ENCODE measurements at regions not wholly inside any gene's neighbourhood (a gene's known extent, or its start where the extent isn't known, plus 50 kb on each side); places are given as distances from the start of the nearest gene placed in this dataset.

- Mint-ChIP-seq H3K4me1 (ENCODE audit: unreplicated experiment) (no peaks in the 10 kb centered on the region), H3K27me3 (ENCODE audit: unreplicated experiment) (no peaks in the 10 kb centered on the region), H3K36me3 (ENCODE audit: unreplicated experiment) (no peaks in the 10 kb centered on the region), H3K27ac (ENCODE audit: unreplicated experiment) (no peak overlapping the region), H3K9me3 (ENCODE audit: unreplicated experiment) (no peaks in the 10 kb centered on the region), H3K4me3 (ENCODE audit: unreplicated experiment) (no peak overlapping the region)
- TF ChIP-seq CTCF (IDR thresholded peaks at IDR 0.05): no peak
- no peak for DNase-seq (ENCODE audit: extremely low spot score, unreplicated experiment)
These were observed 347.5 kb downstream of the SLCO4C1 start for GRCh38 chr5:101948615-101949014.

- no peak for DNase-seq (ENCODE audit: extremely low spot score, unreplicated experiment)
- no peak overlapping the region for H3K27ac Mint-ChIP-seq (ENCODE audit: unreplicated experiment)
- H3K9me3 Mint-ChIP-seq (ENCODE audit: unreplicated experiment): no peaks in the 10 kb centered on the region
- no peak overlapping the region for H3K4me3 Mint-ChIP-seq (ENCODE audit: unreplicated experiment)
- no peaks in the 10 kb centered on the region for H3K36me3 Mint-ChIP-seq (ENCODE audit: unreplicated experiment)
- no peaks in the 10 kb centered on the region for H3K27me3 Mint-ChIP-seq (ENCODE audit: unreplicated experiment)
- no peaks in the 10 kb centered on the region for H3K4me1 Mint-ChIP-seq (ENCODE audit: unreplicated experiment)
- no peak for TF ChIP-seq CTCF (IDR thresholded peaks at IDR 0.05)
These were observed 352.3 kb downstream of the SLCO4C1 start for GRCh38 chr5:101943784-101944183.

GRCh38 chr5:101942321-101942882, 353.7 kb downstream of the SLCO4C1 start:
- no peaks in the 10 kb centered on the region for H3K4me1 Mint-ChIP-seq (ENCODE audit: unreplicated experiment)
- no peak overlapping the region for H3K27ac Mint-ChIP-seq (ENCODE audit: unreplicated experiment)
- no peak overlapping the region for H3K4me3 Mint-ChIP-seq (ENCODE audit: unreplicated experiment)
- peaks cover 7% of the 10 kb centered on the region for H3K9me3 Mint-ChIP-seq (ENCODE audit: unreplicated experiment)
- DNase-seq (ENCODE audit: extremely low spot score, unreplicated experiment): no peak
- peak; percentile 58 for TF ChIP-seq CTCF (IDR thresholded peaks at IDR 0.05)
- H3K36me3 Mint-ChIP-seq (ENCODE audit: unreplicated experiment): no peaks in the 10 kb centered on the region
- H3K27me3 Mint-ChIP-seq (ENCODE audit: unreplicated experiment): no peaks in the 10 kb centered on the region

- H3K9me3 Mint-ChIP-seq (ENCODE audit: unreplicated experiment): peaks cover 7% of the 10 kb centered on the region
- DNase-seq (ENCODE audit: extremely low spot score, unreplicated experiment): no peak
- H3K4me3 Mint-ChIP-seq (ENCODE audit: unreplicated experiment): no peak overlapping the region
- no peaks in the 10 kb centered on the region for H3K36me3 Mint-ChIP-seq (ENCODE audit: unreplicated experiment)
- no peak overlapping the region for H3K27ac Mint-ChIP-seq (ENCODE audit: unreplicated experiment)
- TF ChIP-seq CTCF (IDR thresholded peaks at IDR 0.05): no peak
- H3K4me1 Mint-ChIP-seq (ENCODE audit: unreplicated experiment): no peaks in the 10 kb centered on the region
- H3K27me3 Mint-ChIP-seq (ENCODE audit: unreplicated experiment): no peaks in the 10 kb centered on the region
These were observed 359.0 kb downstream of the SLCO4C1 start for GRCh38 chr5:101937041-101937440.

- TF ChIP-seq CTCF (IDR thresholded peaks at IDR 0.05): no peak
- Mint-ChIP-seq H3K36me3 (ENCODE audit: unreplicated experiment) (no peaks in the 10 kb centered on the region), H3K4me1 (ENCODE audit: unreplicated experiment) (no peaks in the 10 kb centered on the region), H3K27me3 (ENCODE audit: unreplicated experiment) (no peaks in the 10 kb centered on the region), H3K9me3 (ENCODE audit: unreplicated experiment) (peaks cover 7% of the 10 kb centered on the region), H3K4me3 (ENCODE audit: unreplicated experiment) (no peak overlapping the region), H3K27ac (ENCODE audit: unreplicated experiment) (no peak overlapping the region)
- DNase-seq (ENCODE audit: extremely low spot score, unreplicated experiment): no peak
These were observed 361.0 kb downstream of the SLCO4C1 start for GRCh38 chr5:101935086-101935485.

All from osteocyte (in vitro differentiated cells).